ENCODE measurements at regions not wholly inside any gene's neighbourhood (a gene's known extent, or its start where the extent isn't known, plus 50 kb on each side); places are given as distances from the start of the nearest gene placed in this dataset.

- no peak for ATAC-seq
- WGBS, 2 donors (ENCODE audit: low coverage in 1 of 2), result 85 to 93% methylated on average over 2 of the region's 2 CpGs
- no peaks in the 10 kb centered on the region for H3K27me3 ChIP-seq
- no peaks in the 10 kb centered on the region for H3K4me1 ChIP-seq
- no peak for TF ChIP-seq EP300 (IDR thresholded peaks at IDR 0.05)
- no peak for TF ChIP-seq POLR2AphosphoS5 (IDR thresholded peaks at IDR 0.05)
- TF ChIP-seq CTCF (IDR thresholded peaks at IDR 0.05), result no peak
- TF ChIP-seq POLR2A (IDR thresholded peaks at IDR 0.05), result no peak
- H3K36me3 ChIP-seq, result no peaks in the 10 kb centered on the region
- peaks cover 0 to 3% (median 0%) of the 10 kb centered on the region in 3 donors for H3K9me3 ChIP-seq
- H3K4me3 ChIP-seq, result no peak overlapping the region
- H3K27ac ChIP-seq, result no peak overlapping the region
These were observed 1260.5 kb upstream of the ACVR2A start for GRCh38 chr2:146584316-146584715.

GRCh38 chr2:146579147-146579930 lies 1265.5 kb upstream of the ACVR2A start:
- Histone ChIP-seq H3K4me1 (no peaks in the 10 kb centered on the region), H3K4me3 (no peak overlapping the region), H3K36me3 (no peaks in the 10 kb centered on the region), H3K27me3 (peaks cover 4% of the 10 kb centered on the region), H3K27ac (no peak overlapping the region), H3K9me3 (no peaks in the 10 kb centered on the region)
- 44 to 78% methylated on average over 1 of the region's 1 CpG for WGBS, 2 donors (ENCODE audit: low coverage in 1 of 2)
- TF ChIP-seq CTCF (IDR thresholded peaks at IDR 0.05), result no peak
- no peak for TF ChIP-seq EP300 (IDR thresholded peaks at IDR 0.05)
- TF ChIP-seq POLR2AphosphoS5 (IDR thresholded peaks at IDR 0.05), result no peak
- no peak for TF ChIP-seq POLR2A (IDR thresholded peaks at IDR 0.05)
- ATAC-seq, result no peak

GRCh38 chr2:146576339-146577111 lies 1268.3 kb upstream of the ACVR2A start:
- H3K27ac ChIP-seq, result no peak overlapping the region
- no peaks in the 10 kb centered on the region for H3K36me3 ChIP-seq
- peaks cover 4% of the 10 kb centered on the region for H3K27me3 ChIP-seq
- no peak for ATAC-seq
- no peaks in the 10 kb centered on the region for H3K4me1 ChIP-seq
- no peak for TF ChIP-seq CTCF (IDR thresholded peaks at IDR 0.05)
- TF ChIP-seq POLR2A (IDR thresholded peaks at IDR 0.05), result no peak
- TF ChIP-seq EP300 (IDR thresholded peaks at IDR 0.05), result no peak
- no peak for TF ChIP-seq POLR2AphosphoS5 (IDR thresholded peaks at IDR 0.05)
- no peak overlapping the region for H3K4me3 ChIP-seq
- WGBS, 2 donors (ENCODE audit: low coverage in 1 of 2), result 24 to 45% methylated on average over 8 of the region's 8 CpGs
- H3K9me3 ChIP-seq, result no peaks in the 10 kb centered on the region

GRCh38 chr2:146572598-146572997 lies 1272.2 kb upstream of the ACVR2A start:
- Histone ChIP-seq H3K9me3 (no peaks in the 10 kb centered on the region), H3K4me1 (no peaks in the 10 kb centered on the region), H3K27ac (no peak overlapping the region), H3K4me3 (no peak overlapping the region), H3K36me3 (no peaks in the 10 kb centered on the region), H3K27me3 (no peaks in the 10 kb centered on the region)
- ATAC-seq, result no peak
- TF ChIP-seq POLR2A (IDR thresholded peaks at IDR 0.05), result no peak
- TF ChIP-seq EP300 (IDR thresholded peaks at IDR 0.05), result no peak
- TF ChIP-seq CTCF (IDR thresholded peaks at IDR 0.05), result no peak
- TF ChIP-seq POLR2AphosphoS5 (IDR thresholded peaks at IDR 0.05), result no peak
- WGBS, 2 donors (ENCODE audit: low coverage in 1 of 2), result 75 to 100% methylated on average over 1 of the region's 1 CpG
